Right ventricle myocardium inferior (tissue), 1 donor: ENCODE measurements at regions not wholly inside any gene's neighbourhood (a gene's known extent, or its start where the extent isn't known, plus 50 kb on each side); places are given as distances from the start of the nearest gene placed in this dataset.

ENCODE experiments used
- ATAC-seq: fragments of 200-7000 bp; cut with Tn5 transposase; one replicate; pipeline ENCODE4 v1.9.1; 2020; ENCODE audit warnings: mild to moderate bottlenecking, moderate library complexity
- DNase-seq: peaks from one replicate; pipeline ENCODE4 v3.0.0; 2021; ENCODE audit errors: missing footprints
- intact Hi-C: fragments of 100-400 bp; cut with DNase I; formaldehyde crosslinking; loops from one replicate; pipeline ENCODE4 v1.11.0; 2022
- donor health status: DM: no; HTN: yes; CAD: no; lungs with severe emphysema.

- intact Hi-C loops: no loop called here
- ATAC-seq: no peak
- DNase-seq: no peak
These were observed 359.7 kb upstream of the PCDH15 start for GRCh38 chr10:55160655-55161283.

DNA sequence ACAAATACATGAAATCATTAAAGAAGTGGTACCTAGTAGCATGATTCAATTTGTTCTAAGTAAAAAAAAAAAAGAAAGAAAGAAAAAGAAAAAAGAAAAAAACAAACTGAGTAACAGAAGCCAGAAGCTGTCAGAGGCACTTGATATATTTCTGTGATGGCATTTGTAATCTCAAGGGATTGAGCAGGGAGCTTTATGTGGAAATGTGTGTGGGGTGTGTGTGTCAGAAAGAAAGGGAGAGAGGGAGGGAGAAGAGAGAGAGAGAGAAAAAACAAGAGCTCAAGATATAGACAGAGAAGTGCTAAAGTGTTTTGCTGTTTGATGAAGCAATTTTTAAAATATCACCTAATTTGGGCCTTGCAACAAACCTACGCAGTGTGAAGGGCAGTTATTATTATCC lies 357.6 kb upstream of the PCDH15 start:
- no peak for DNase-seq
- intact Hi-C loops: no loop called here
- ATAC-seq: no peak

GRCh38 chr10:55146032-55146431 lies 345.0 kb upstream of the PCDH15 start:
- ATAC-seq: no peak
- intact Hi-C loops: no loop called here
- no peak for DNase-seq

- DNase-seq (no peak), ATAC-seq (no peak)
- intact Hi-C loops: no loop called here
These were observed 343.0 kb upstream of the PCDH15 start for GRCh38 chr10:55144001-55144400.

DNA sequence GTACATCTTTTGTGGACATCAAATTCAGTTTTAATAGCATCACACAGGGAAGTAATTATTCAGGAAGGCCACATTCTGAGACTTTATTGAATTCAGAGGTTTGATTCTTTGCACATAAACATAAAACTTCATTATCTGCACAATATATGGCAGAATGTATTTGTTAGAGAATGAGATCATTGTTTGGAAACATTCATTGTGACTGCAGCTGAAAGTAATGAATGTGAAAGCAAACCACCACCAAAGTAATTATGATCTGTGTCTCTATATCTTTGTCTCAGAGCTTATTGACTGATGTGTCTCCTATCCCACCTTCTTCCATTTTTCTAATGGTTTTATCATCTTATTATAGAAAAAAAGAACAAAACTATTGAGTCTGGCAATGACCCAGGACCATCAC lies 340.9 kb upstream of the PCDH15 start:
- intact Hi-C loops: no loop called here
- ATAC-seq (no peak), DNase-seq (no peak)

DNA sequence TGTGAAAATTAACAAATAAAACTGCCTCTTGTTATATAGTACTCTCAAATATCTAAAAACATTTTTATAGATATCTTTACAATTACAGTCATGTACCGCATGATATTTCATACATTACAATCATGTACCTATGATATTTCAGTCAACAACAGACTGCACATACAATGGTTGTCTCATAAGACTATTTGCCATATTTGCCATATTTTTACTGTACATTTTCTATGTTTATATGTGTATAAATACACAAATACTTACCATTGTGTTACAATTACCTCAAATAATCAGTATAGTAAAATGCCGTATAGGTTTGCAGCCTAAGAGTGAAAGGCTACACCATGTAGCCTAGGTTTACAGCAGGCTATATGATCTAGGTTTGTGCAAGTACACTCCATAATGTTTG lies 336.0 kb upstream of the PCDH15 start:
- no peak for DNase-seq
- intact Hi-C loops: no loop called here
- ATAC-seq: no peak

DNA sequence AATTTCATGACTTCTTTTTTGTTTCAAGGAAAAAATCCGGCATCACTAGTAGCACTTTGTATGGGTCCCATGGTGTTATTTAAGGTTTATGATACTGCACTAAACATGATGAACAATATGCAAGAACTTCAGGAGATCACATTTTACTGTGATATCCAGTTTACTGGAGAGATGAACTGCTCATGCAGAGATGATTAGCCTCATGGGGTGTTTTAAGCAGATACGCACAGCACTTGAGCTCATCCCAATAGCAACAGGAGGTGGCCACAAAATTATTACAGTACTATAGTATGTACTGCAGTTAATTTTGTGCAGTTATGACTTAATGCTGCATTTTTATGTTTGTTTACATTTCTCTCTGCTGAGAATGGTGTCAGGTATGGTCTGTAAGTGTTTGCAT lies 303.7 kb upstream of the PCDH15 start:
- DNase-seq (no peak), ATAC-seq (no peak)
- intact Hi-C loops: no loop called here

DNA sequence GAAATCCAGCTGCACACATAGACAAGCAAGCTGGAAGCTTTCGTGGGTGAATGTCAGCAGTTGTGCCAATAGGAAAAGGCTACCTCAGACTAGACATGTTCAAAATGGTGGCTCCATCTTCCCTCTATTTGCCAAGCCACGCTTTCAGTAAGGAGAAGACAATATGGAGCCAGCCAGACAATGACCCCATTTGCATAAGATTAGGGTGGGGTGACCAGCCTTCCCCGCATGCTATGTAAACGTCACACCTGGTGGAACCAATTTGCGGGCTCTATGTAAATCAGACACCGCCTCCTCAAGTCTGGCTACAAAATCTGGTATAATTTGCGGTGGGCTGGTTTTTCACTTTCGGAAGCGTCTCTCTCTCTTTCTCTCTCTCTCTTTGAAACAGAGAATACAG lies 297.4 kb upstream of the PCDH15 start:
- DNase-seq (no peak), ATAC-seq (no peak)
- intact Hi-C loops: loop anchor here (10.0 kb wide), 1 partner anchor 166 kb away; no protein-coding TSS in a partner anchor

DNA sequence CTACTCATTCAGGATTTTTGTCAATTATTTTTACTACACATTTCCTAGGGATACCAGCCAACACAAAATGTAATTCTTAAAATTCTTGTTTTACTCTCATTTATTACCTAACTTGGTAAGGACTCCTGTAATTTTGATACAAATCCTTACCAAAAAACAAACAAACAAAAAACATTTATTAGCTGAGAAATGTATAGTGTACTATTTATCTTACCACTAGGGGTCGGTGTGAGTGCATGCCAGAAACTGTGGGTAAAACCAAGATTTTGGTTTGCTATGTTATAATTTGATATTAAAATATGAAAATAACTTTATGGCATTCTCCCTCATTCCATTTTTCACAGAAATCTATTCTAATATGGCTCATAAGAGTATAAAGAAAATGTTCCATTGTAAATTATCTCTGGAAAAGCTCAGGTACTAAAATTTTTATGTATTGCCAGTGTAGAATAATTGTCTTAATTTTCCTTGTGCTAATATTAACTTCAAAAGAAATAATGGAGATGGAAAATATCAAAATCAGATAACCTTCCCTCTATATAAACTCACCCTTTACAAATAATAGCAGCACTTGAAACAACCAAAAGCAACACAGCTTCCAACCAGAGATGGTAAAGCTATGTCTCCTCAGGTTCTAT lies 290.8 kb upstream of the PCDH15 start:
- ATAC-seq (no peak), DNase-seq (no peak)
- intact Hi-C loops: loop anchor here (5.0 to 10.0 kb wide), 2 partner anchors 173 to 410 kb away; no protein-coding TSS in a partner anchor

DNA sequence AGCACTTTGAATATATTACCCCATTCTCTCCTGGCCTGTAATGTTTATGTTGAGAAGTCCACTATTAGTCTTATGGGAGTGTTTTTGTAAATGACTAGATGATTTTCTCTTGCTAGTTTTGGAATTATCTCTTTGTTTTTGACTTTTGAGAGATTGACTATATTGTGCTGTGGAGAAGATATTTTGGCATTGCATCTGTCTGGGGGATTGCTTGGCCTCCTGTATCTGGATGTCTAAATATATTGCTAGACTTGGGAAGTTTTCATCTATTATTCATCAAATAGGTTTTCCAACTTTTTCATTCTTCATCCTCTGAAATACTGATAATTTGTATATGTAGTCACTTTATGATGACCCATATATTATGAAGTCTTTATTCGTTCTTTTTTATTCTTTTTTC lies 277.1 kb upstream of the PCDH15 start:
- no peak for DNase-seq
- ATAC-seq: no peak
- intact Hi-C loops: no loop called here

DNA sequence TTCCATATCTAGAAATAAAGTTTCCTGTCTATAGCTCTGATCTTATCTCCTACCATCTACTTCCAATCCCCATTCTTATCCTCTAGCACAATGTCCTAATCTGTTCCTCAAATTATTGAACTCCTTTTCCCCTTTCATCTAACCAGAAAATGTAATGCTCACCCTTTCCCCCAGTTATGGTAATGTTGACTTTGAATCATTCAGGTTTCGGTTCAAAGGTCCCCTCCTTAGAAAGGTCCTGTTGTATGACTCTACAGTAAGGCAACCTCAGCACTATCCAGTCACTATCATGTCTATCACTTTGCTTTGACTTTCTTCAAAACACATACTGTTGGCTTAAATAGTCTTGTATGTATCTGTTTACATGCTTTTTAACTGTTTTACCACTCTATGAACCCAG lies 264.2 kb upstream of the PCDH15 start:
- intact Hi-C loops: no loop called here
- no peak for ATAC-seq
- DNase-seq: no peak

DNA sequence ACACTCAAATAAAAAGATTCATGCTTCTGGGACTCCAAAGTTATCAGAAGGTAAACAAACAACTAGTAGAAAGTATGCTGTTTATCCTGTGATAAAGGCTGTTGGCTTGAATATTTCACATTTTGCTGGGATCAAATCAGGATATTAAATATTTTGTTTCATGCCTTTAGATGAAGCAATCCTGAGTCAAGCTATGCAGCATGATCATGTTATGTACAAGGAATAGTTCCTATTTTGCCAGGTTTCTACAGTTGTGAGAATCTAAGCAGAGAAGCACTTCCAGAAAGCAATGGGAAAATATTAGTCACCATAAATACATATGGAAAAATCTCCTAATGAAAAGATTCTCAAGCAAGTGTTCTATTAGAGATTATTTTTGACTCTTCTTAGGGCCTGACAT lies 262.8 kb upstream of the PCDH15 start:
- ATAC-seq (no peak), DNase-seq (no peak)
- intact Hi-C loops: no loop called here

DNA sequence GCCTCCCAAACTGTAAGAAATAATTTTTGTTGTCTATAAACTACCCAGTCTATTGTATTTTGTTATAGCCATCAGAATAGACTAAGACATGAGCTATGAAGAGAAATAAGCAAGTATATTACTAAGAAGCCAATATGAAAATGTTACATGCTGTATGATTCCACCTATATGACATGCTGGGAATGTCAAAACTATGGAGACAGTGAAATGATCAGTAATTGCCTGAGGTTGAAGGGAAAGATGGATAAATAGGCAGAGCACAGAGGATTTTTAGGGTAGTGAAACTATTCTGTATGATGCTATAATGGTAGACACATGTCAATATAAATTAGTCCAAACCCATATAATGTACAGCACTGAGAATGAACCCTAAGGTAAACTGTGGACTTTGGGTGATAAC lies 261.3 kb upstream of the PCDH15 start:
- no peak for DNase-seq
- no peak for ATAC-seq
- intact Hi-C loops: no loop called here

- DNase-seq (no peak), ATAC-seq (no peak)
- intact Hi-C loops: no loop called here
These were observed 257.8 kb upstream of the PCDH15 start for GRCh38 chr10:55058800-55059199.

DNA sequence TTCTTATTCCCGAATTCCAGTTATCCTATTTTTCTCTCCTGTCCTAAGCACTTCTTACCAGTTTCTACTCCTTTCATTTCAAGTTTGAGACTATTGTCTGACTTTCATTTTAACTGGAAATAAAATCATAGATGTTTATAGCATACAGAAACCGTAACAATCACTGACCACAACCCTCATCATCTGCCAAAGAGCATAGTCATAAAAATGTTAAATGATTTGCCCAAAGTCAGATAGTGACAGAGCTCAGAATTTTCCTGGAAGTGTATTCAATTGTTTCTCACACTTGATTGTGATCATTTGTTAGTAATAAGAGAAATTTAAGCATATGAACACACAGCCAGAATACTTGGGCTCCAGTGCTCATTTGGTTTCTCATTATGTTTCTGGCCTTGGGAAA lies 250.5 kb upstream of the PCDH15 start:
- ATAC-seq: no peak
- no peak for DNase-seq
- intact Hi-C loops: no loop called here

GRCh38 chr10:55048830-55049498 lies 247.9 kb upstream of the PCDH15 start:
- DNase-seq (no peak), ATAC-seq (no peak)
- intact Hi-C loops: no loop called here

DNA sequence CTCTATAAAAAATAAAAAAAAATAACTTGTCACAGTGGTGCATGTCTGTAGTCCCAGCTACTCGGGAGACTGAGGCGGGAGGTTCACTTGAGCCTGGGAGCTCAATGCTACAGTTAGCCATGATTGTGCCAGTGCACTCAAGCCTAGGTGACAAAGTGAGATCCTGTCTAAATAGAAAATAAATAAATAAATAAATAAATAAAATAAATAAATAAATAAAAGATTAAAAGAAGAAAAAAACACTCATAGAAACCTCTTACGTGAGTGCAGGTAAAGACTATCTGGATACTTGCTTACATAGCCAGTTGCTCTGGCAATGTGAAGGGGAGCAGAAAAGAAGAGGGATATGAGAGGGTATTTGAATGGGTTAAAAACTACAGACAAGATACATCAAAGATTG lies 242.5 kb upstream of the PCDH15 start:
- intact Hi-C loops: no loop called here
- no peak for DNase-seq
- ATAC-seq: no peak

DNA sequence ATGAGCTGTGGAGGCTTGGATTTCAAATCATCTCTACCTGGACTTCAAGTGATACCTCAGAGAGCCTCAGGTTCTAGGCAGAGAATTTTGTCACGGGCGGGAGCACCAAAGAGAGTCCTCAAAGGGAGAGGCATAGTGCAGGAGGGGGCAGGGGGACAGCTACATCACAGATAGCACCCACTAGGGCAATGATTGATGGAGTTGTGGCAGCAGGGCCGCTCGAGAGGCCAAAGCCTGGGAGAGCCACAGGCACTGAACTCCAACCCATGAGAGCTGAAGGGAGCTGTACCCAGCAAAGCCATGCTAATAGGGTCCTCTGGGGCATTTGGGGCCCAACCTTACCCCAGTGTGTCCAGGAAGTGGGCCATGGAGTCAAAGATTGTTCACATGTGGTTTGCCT lies 232.0 kb upstream of the PCDH15 start:
- ATAC-seq (no peak), DNase-seq (no peak)
- intact Hi-C loops: no loop called here

- ATAC-seq (no peak), DNase-seq (no peak)
- intact Hi-C loops: no loop called here
These were observed 223.7 kb upstream of the PCDH15 start for GRCh38 chr10:55024713-55025112.

DNA sequence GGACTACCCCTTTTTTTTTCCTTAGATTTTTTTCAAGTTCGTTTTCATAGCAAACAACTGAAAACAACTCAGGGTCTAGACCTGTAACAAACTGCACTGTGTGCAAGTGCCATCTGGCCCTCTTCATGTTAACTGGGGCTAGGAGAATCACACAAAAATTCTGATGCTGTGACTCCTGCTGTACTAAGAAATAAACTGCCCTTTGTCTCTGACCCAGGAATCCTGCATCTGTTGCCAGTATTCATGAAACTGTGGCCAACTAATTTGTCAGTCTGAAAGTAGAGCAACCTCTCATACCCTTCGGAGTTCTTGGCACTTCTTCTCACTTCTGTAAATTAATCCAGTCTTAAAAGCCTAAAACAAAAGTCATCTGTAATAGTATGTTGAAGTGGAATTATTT lies 218.4 kb upstream of the PCDH15 start:
- intact Hi-C loops: no loop called here
- ATAC-seq: peak; percentile 42
- DNase-seq: no peak
